Superior temporal gyrus (tissue), 1 donor: ENCODE measurements at regions not wholly inside any gene's neighbourhood (a gene's known extent, or its start where the extent isn't known, plus 50 kb on each side); places are given as distances from the start of the nearest gene placed in this dataset.

Experiments used
- DNase-seq: peaks from one replicate; pipeline ENCODE4 v3.0.0-alpha.2; 2016; ENCODE audit errors: extremely low spot score

GRCh38 chr5:68798877-68799843 is 294.7 kb upstream of the SLC30A5 start:
- no peak for DNase-seq

GRCh38 chr5:68802430-68802829 is 291.4 kb upstream of the SLC30A5 start:
- DNase-seq, result no peak

- no peak for DNase-seq
Measured at GRCh38 chr5:68803881-68804319, 289.9 kb upstream of the SLC30A5 start.

GRCh38 chr5:68804343-68804742 is 289.5 kb upstream of the SLC30A5 start:
- no peak for DNase-seq

GRCh38 chr5:68805444-68805843 is 288.4 kb upstream of the SLC30A5 start:
- DNase-seq, result no peak

- peak; percentile 59 for DNase-seq
Measured at GRCh38 chr5:68817632-68818031, 276.2 kb upstream of the SLC30A5 start.

- peak; percentile 83 for DNase-seq
Measured at GRCh38 chr5:68818057-68818695, 275.6 kb upstream of the SLC30A5 start.

GRCh38 chr5:68818870-68819269 is 274.9 kb upstream of the SLC30A5 start:
- no peak for DNase-seq

GRCh38 chr5:68821056-68821455 is 272.8 kb upstream of the SLC30A5 start:
- no peak for DNase-seq

- no peak for DNase-seq
Measured at GRCh38 chr5:68822796-68823195, 271.0 kb upstream of the SLC30A5 start.

- DNase-seq, result no peak
Measured at GRCh38 chr5:68823301-68823700, 270.5 kb upstream of the SLC30A5 start.

- DNase-seq, result no peak
Measured at GRCh38 chr5:68830377-68830898, 263.4 kb upstream of the SLC30A5 start.

- DNase-seq, result no peak
Measured at GRCh38 chr5:68834491-68834981, 259.3 kb upstream of the SLC30A5 start.

GRCh38 chr5:68838157-68838718 is 255.6 kb upstream of the SLC30A5 start:
- no peak for DNase-seq

GRCh38 chr5:68839019-68839552 is 254.7 kb upstream of the SLC30A5 start:
- DNase-seq, result no peak

- no peak for DNase-seq
Measured at GRCh38 chr5:68843624-68844364, 250.0 kb upstream of the SLC30A5 start.

GRCh38 chr5:68845131-68845530 is 248.7 kb upstream of the SLC30A5 start:
- DNase-seq, result no peak

- DNase-seq, result no peak
Measured at GRCh38 chr5:68846828-68847227, 247.0 kb upstream of the SLC30A5 start.

- no peak for DNase-seq
Measured at GRCh38 chr5:68848091-68848490, 245.7 kb upstream of the SLC30A5 start.

- no peak for DNase-seq
Measured at GRCh38 chr5:68849103-68849502, 244.7 kb upstream of the SLC30A5 start.

- no peak for DNase-seq
Measured at GRCh38 chr5:68849906-68850305, 243.9 kb upstream of the SLC30A5 start.
